Panc1 (cell line): ENCODE measurements at regions not wholly inside any gene's neighbourhood (a gene's known extent, or its start where the extent isn't known, plus 50 kb on each side); places are given as distances from the start of the nearest gene placed in this dataset.

Experiments used
- ATAC-seq: fragments of 200-7000 bp; cut with Tn5 transposase; 2 replicates; pipeline ENCODE4 v1.9.1; 2020; ENCODE audit warnings: mild to moderate bottlenecking, moderate library complexity
- BruUV-seq: library from RNA; stranded (reverse); fragments of 400-500 nt; replicated peaks from 2 replicates; lab custom pipeline; 2021; lab: Mats Ljungman, UMichigan
- CTCF ChIA-PET: fragments of 300-600 bp; sonication (Branson Sonifier 250); formaldehyde crosslinking; loops from one replicate; lab custom pipeline; 2022; ENCODE audit warnings: antibody characterized with exemption; lab: Charles Lee
- POLR2A ChIA-PET: fragments of 300-600 bp; sonication (Branson Sonifier 250); formaldehyde crosslinking; loops from one replicate; lab custom pipeline; 2022; ENCODE audit warnings: antibody characterized with exemption; lab: Charles Lee
- DNase-seq: peaks from one replicate; pipeline ENCODE4 v3.0.0-alpha.2; 2010; ENCODE audit warnings: low read depth, low spot score
- H3K27ac ChIP-seq: 2 replicates; pipeline ENCODE4 v1.5.1; 2011; ENCODE audit warnings: mild to moderate bottlenecking, low read length, inconsistent platforms
- H3K27me3 ChIP-seq: fragments of 200-500 bp; sonication (Bioruptor generic); 2 replicates; pipeline ENCODE4 v1.6.0; 2014; ENCODE audit warnings: low read length, inconsistent platforms; ENCODE audit not compliant: control insufficient read depth, insufficient read depth
- H3K36me3 ChIP-seq: fragments of 200-500 bp; sonication (Bioruptor generic); 2 replicates; pipeline ENCODE4 v1.5.1; 2014; ENCODE audit warnings: inconsistent platforms, mild to moderate bottlenecking, low read length, moderate library complexity; ENCODE audit not compliant: control insufficient read depth, insufficient read depth
- H3K4me1 ChIP-seq: 2 replicates; pipeline ENCODE4 v1.5.1; 2011; ENCODE audit warnings: inconsistent platforms, mild to moderate bottlenecking, low read length, moderate library complexity; ENCODE audit not compliant: control insufficient read depth, insufficient read depth
- H3K4me3 ChIP-seq, 2 experiments: 2 replicates each; pipeline ENCODE4 v1.5.1; 2011 to 2012; ENCODE audit warnings: low read depth in 2 of 2, low read length in 2 of 2, mild to moderate bottlenecking in 2 of 2, inconsistent platforms in 1 of 2, moderate library complexity in 1 of 2
- H3K9me3 ChIP-seq: fragments of 200-500 bp; sonication (Bioruptor generic); 2 replicates; pipeline ENCODE4 v1.5.1; 2014; ENCODE audit warnings: low read depth, mild to moderate bottlenecking, inconsistent platforms, low read length, moderate library complexity; ENCODE audit not compliant: control insufficient read depth, insufficient read depth
- CTCF ChIP-seq: fragments of 450-650 bp; IDR thresholded peaks from 2 replicates; pipeline ENCODE4 v1.5.1; 2017; ENCODE audit warnings: mild to moderate bottlenecking
- POLR2AphosphoS5 ChIP-seq: IDR thresholded peaks from 2 replicates; pipeline ENCODE4 v1.6.1; 2012; ENCODE audit warnings: mild to moderate bottlenecking, low read depth, low read length, moderate library complexity
- REST ChIP-seq, 2 experiments: IDR thresholded peaks; 2 replicates each; pipeline ENCODE4 v1.6.1; 2011 to 2012; ENCODE audit warnings: low read depth in 2 of 2, control low read depth in 1 of 2, low read length in 1 of 2, mild to moderate bottlenecking in 1 of 2, moderate library complexity in 1 of 2; ENCODE audit not compliant: insufficient read depth in 1 of 2
- SIN3A ChIP-seq: IDR thresholded peaks from 2 replicates; pipeline ENCODE4 v1.6.1; 2012; ENCODE audit warnings: low read depth, mild to moderate bottlenecking, low read length, moderate library complexity, borderline replicate concordance; ENCODE audit not compliant: insufficient read depth
- TCF7L2 ChIP-seq: IDR thresholded peaks from 2 replicates; pipeline ENCODE4 v1.6.1; 2011; ENCODE audit warnings: mild to moderate bottlenecking, low read depth, low read length, inconsistent platforms
- in situ Hi-C: cut with HindIII; loops from 2 replicates; pipeline ENCODE4 v1.10.0; 2016; ENCODE audit warnings: low sequenced_read_pairs, low pct_unique_long_range_greater_than_20kb
- intact Hi-C: fragments of 100-400 bp; cut with micrococcal nuclease; formaldehyde crosslinking; loops from one replicate; pipeline ENCODE4 v1.10.0; 2022; ENCODE audit not compliant: unreplicated experiment

- Histone ChIP-seq H3K36me3 (no peaks in the 10 kb centered on the region), H3K27ac (no peak overlapping the region), H3K4me1 (no peaks in the 10 kb centered on the region), H3K4me3 (no peak overlapping the region), H3K9me3 (no peaks in the 10 kb centered on the region), H3K27me3 (no peaks in the 10 kb centered on the region)
- in situ Hi-C loops = no loop called here
- CTCF ChIA-PET = no interaction called here
- ATAC-seq = no peak
- no TSS peak for BruUV-seq
- DNase-seq = no peak
- POLR2A ChIA-PET = no interaction called here
- TF ChIP-seq REST (IDR thresholded peaks at IDR 0.05; ENCODE audit: insufficient read depth in 1 of 2, low read depth in 2 of 2, low read length in 1 of 2) = no peak
- TF ChIP-seq SIN3A = no peak
- no peak for TF ChIP-seq TCF7L2
- no peak for TF ChIP-seq CTCF
- TF ChIP-seq POLR2AphosphoS5 = no peak
- intact Hi-C loops = no loop called here
These were observed 1277.3 kb downstream of the UQCRFS1 start for GRCh38 chr19:27935669-27936068.

GRCh38 chr19:27929399-27929798 is 1283.6 kb downstream of the UQCRFS1 start:
- CTCF ChIA-PET = no interaction called here
- Histone ChIP-seq H3K9me3 (no peaks in the 10 kb centered on the region), H3K27ac (no peak overlapping the region), H3K27me3 (no peaks in the 10 kb centered on the region), H3K36me3 (no peaks in the 10 kb centered on the region), H3K4me3 (no peak overlapping the region), H3K4me1 (no peaks in the 10 kb centered on the region)
- intact Hi-C loops = no loop called here
- TF ChIP-seq TCF7L2 = no peak
- no peak for TF ChIP-seq SIN3A
- no peak for TF ChIP-seq CTCF
- TF ChIP-seq REST (IDR thresholded peaks at IDR 0.05; ENCODE audit: insufficient read depth in 1 of 2, low read depth in 2 of 2, low read length in 1 of 2) = no peak
- no peak for TF ChIP-seq POLR2AphosphoS5
- DNase-seq (no peak), ATAC-seq (no peak)
- no TSS peak for BruUV-seq
- POLR2A ChIA-PET = no interaction called here
- in situ Hi-C loops = no loop called here
